ENCODE measurements at regions not wholly inside any gene's neighbourhood (a gene's known extent, or its start where the extent isn't known, plus 50 kb on each side); places are given as distances from the start of the nearest gene placed in this dataset.

GRCh38 chr2:22810602-22811001 is 574.4 kb upstream of the KLHL29 start:
- ATAC-seq (no peak), FAIRE-seq (no peak), DNase-seq (no peak)
- 51 to 58% methylated on average over 2 of the region's 2 CpGs for WGBS, 2 donors
- Histone ChIP-seq H3K27ac (no peak overlapping the region), H3K9me3 (no peaks in the 10 kb centered on the region), H3K4me3 (no peak overlapping the region), H3K27me3 (no peaks in the 10 kb centered on the region), H3K4me1 (no peaks in the 10 kb centered on the region), H3K36me3 (no peaks in the 10 kb centered on the region)
- intact Hi-C loops (cut with DNase I), result no loop called here
- TF ChIP-seq CTCF (IDR thresholded peaks at IDR 0.05), result no peak

- Histone ChIP-seq H3K4me3 (no peak overlapping the region), H3K27me3 (no peaks in the 10 kb centered on the region), H3K27ac (no peak overlapping the region), H3K36me3 (no peaks in the 10 kb centered on the region), H3K4me1 (no peaks in the 10 kb centered on the region), H3K9me3 (no peaks in the 10 kb centered on the region)
- ATAC-seq (no peak), FAIRE-seq (no peak), DNase-seq (no peak)
- intact Hi-C loops (cut with DNase I), result no loop called here
- 52 to 62% methylated on average over 2 of the region's 2 CpGs for WGBS, 2 donors
- no peak for TF ChIP-seq CTCF (IDR thresholded peaks at IDR 0.05)
Measured at GRCh38 chr2:22812065-22812680, 572.8 kb upstream of the KLHL29 start.

- H3K9me3 ChIP-seq, result no peaks in the 10 kb centered on the region
- H3K27me3 ChIP-seq, result no peaks in the 10 kb centered on the region
- ATAC-seq (no peak), FAIRE-seq (no peak), DNase-seq (no peak)
- H3K4me1 ChIP-seq, result no peaks in the 10 kb centered on the region
- H3K27ac ChIP-seq, result no peak overlapping the region
- H3K36me3 ChIP-seq, result no peaks in the 10 kb centered on the region
- 22 to 29% methylated on average over 4 of the region's 4 CpGs for WGBS, 2 donors
- no peak for TF ChIP-seq CTCF (IDR thresholded peaks at IDR 0.05)
- intact Hi-C loops (cut with DNase I), result no loop called here
- H3K4me3 ChIP-seq, result no peak overlapping the region
Measured at GRCh38 chr2:22817197-22817596, 567.8 kb upstream of the KLHL29 start.

GRCh38 chr2:22821458-22821857 is 563.5 kb upstream of the KLHL29 start:
- H3K4me3 ChIP-seq, result no peak overlapping the region
- H3K27me3 ChIP-seq, result no peaks in the 10 kb centered on the region
- no peak for TF ChIP-seq CTCF (IDR thresholded peaks at IDR 0.05)
- ATAC-seq, result no peak
- H3K9me3 ChIP-seq, result no peaks in the 10 kb centered on the region
- no peaks in the 10 kb centered on the region for H3K36me3 ChIP-seq
- no peak overlapping the region for H3K27ac ChIP-seq
- intact Hi-C loops (cut with DNase I), result no loop called here
- no peaks in the 10 kb centered on the region for H3K4me1 ChIP-seq
- FAIRE-seq, result no peak
- no peak for DNase-seq
- 28 to 32% methylated on average over 2 of the region's 2 CpGs for WGBS, 2 donors

- intact Hi-C loops (cut with DNase I), result no loop called here
- H3K36me3 ChIP-seq, result no peaks in the 10 kb centered on the region
- no peak overlapping the region for H3K4me3 ChIP-seq
- FAIRE-seq (no peak), ATAC-seq (no peak), DNase-seq (no peak)
- no peak for TF ChIP-seq CTCF (IDR thresholded peaks at IDR 0.05)
- no peaks in the 10 kb centered on the region for H3K9me3 ChIP-seq
- no peaks in the 10 kb centered on the region for H3K4me1 ChIP-seq
- no peak overlapping the region for H3K27ac ChIP-seq
- H3K27me3 ChIP-seq, result no peaks in the 10 kb centered on the region
- whole genome bisulfite sequencing, 2 donors, result 41 to 45% methylated on average over 1 of the region's 1 CpG
Measured at GRCh38 chr2:22822835-22823234, 562.1 kb upstream of the KLHL29 start.

Data from pancreas (tissue), 10 donors.